ENCODE measurements at regions not wholly inside any gene's neighbourhood (a gene's known extent, or its start where the extent isn't known, plus 50 kb on each side); places are given as distances from the start of the nearest gene placed in this dataset.

- Histone ChIP-seq H2BK12ac (ENCODE audit: insufficient read length, low read depth, low read length) (no peak overlapping the region), H3K4me2 (ENCODE audit: insufficient read depth, insufficient read length, low read length) (no peak overlapping the region), H3K18ac (ENCODE audit: insufficient read length, low read depth, low read length) (no peak overlapping the region), H2BK120ac (ENCODE audit: low read depth, low read length, poor library complexity, severe bottlenecking) (no peak overlapping the region), H3K23me2 (ENCODE audit: insufficient read length, low read depth, low read length, poor library complexity, severe bottlenecking) (no peaks in the 10 kb centered on the region), H3K14ac (ENCODE audit: insufficient read depth, low read length) (no peak overlapping the region), H4K20me1 (ENCODE audit: control insufficient read depth, insufficient read depth, insufficient read length) (no peaks in the 10 kb centered on the region), H2AK5ac (ENCODE audit: insufficient read length, low read length) (no peak overlapping the region), H4K91ac (ENCODE audit: insufficient read length, low read depth, low read length) (no peak overlapping the region), H3K27me3 (ENCODE audit: insufficient read depth, low read length) (no peaks in the 10 kb centered on the region), H3K9ac (ENCODE audit: extremely low read depth, insufficient read length, low read length) (no peak overlapping the region), H3K79me1 (ENCODE audit: insufficient read depth, low read depth, low read length, poor library complexity, severe bottlenecking) (no peaks in the 10 kb centered on the region), H2AFZ (ENCODE audit: low read length) (no peak overlapping the region), H4K8ac (replicated peaks; ENCODE audit: insufficient read length, low read depth, low read length) (no peak overlapping the region), H3K27ac (ENCODE audit: insufficient read length, low read depth, low read length) (no peak overlapping the region), H3K23ac (ENCODE audit: insufficient read length, low read depth, low read length) (no peak overlapping the region), H3T11ph (ENCODE audit: low read length) (no peak overlapping the region), H4K5ac (ENCODE audit: insufficient read length, low read depth, low read length) (no peak overlapping the region), H2BK15ac (ENCODE audit: low read depth, low read length) (no peak overlapping the region), H3K56ac (ENCODE audit: insufficient read length, low read depth, low read length) (no peak overlapping the region), H2BK20ac (ENCODE audit: low read depth, low read length, poor library complexity, severe bottlenecking) (no peak overlapping the region), H3K79me2 (ENCODE audit: insufficient read depth, low read length) (no peaks in the 10 kb centered on the region), H3K4me1 (ENCODE audit: insufficient read depth, low read length) (no peaks in the 10 kb centered on the region), H3K9me3 (ENCODE audit: control insufficient read depth, low read depth, low read length) (no peaks in the 10 kb centered on the region), H3K4ac (ENCODE audit: low read depth, low read length) (no peak overlapping the region), H2BK5ac (ENCODE audit: insufficient read length, low read length) (no peak overlapping the region)
- Mint-ChIP-seq H3K36me3 (ENCODE audit: insufficient read depth in 1 of 3, low read depth in 3 of 3) (no peaks in the 10 kb centered on the region), H3K4me3 (no peak overlapping the region), H3K4me1 (peaks cover 2 to 14% of the 10 kb centered on the region in 2 experiments; a peak in 3 of 4 replicates), H3K9me3 (no peaks in the 10 kb centered on the region), H3K27me3 (ENCODE audit: low read depth) (peaks cover 2% of the 10 kb centered on the region; the same call in 1 of the 2 replicates), H3K27ac (no peak overlapping the region)
- no peak for DNase-seq
- no CpG with 5 or more reads among the region's 4 CpGs for WGBS (ENCODE audit: extremely low coverage, insufficient read length, low lambda C conversion rate)
- TF ChIP-seq, protein P1, sequence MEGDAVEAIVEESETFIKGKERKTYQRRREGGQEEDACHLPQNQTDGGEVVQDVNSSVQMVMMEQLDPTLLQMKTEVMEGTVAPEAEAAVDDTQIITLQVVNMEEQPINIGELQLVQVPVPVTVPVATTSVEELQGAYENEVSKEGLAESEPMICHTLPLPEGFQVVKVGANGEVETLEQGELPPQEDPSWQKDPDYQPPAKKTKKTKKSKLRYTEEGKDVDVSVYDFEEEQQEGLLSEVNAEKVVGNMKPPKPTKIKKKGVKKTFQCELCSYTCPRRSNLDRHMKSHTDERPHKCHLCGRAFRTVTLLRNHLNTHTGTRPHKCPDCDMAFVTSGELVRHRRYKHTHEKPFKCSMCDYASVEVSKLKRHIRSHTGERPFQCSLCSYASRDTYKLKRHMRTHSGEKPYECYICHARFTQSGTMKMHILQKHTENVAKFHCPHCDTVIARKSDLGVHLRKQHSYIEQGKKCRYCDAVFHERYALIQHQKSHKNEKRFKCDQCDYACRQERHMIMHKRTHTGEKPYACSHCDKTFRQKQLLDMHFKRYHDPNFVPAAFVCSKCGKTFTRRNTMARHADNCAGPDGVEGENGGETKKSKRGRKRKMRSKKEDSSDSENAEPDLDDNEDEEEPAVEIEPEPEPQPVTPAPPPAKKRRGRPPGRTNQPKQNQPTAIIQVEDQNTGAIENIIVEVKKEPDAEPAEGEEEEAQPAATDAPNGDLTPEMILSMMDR (conservative IDR thresholded peaks at IDR 0.05), result no peak
Measured at GRCh38 chr12:127723251-127723650, 543.7 kb upstream of the TMEM132C start.

Data from H9 (cell line).